HG03378 (cell line): ENCODE measurements at regions not wholly inside any gene's neighbourhood (a gene's known extent, or its start where the extent isn't known, plus 50 kb on each side); places are given as distances from the start of the nearest gene placed in this dataset.
"Not testable (repeated sequence)": the region's sequence is repeated elsewhere in the genome, so short reads cannot be mapped to it uniquely, and the experiment has no call there.

ENCODE experiments used
- ATAC-seq: cut with Tn5 transposase; IDR thresholded peaks from one replicate; pipeline ENCODE4 v1.9.1; 2021; ENCODE audit warnings: mild to moderate bottlenecking, moderate library complexity; ENCODE audit not compliant: unreplicated experiment

GRCh38 chr21:27391990-27392389 lies 425.1 kb upstream of the ADAMTS5 start:
- ATAC-seq: no peak

- ATAC-seq: no peak
Measured at GRCh38 chr21:27390384-27390783, 423.5 kb upstream of the ADAMTS5 start.

- no peak for ATAC-seq
Measured at GRCh38 chr21:27388825-27389224, 421.9 kb upstream of the ADAMTS5 start.

- ATAC-seq: no peak
Measured at GRCh38 chr21:27382404-27382803, 415.5 kb upstream of the ADAMTS5 start.

GRCh38 chr21:27380303-27380702 lies 413.4 kb upstream of the ADAMTS5 start:
- no peak for ATAC-seq

- no peak for ATAC-seq
Measured at GRCh38 chr21:27379354-27379753, 412.5 kb upstream of the ADAMTS5 start.

GRCh38 chr21:27372381-27372780 lies 405.5 kb upstream of the ADAMTS5 start:
- ATAC-seq: no peak

GRCh38 chr21:27371975-27372331 lies 405.1 kb upstream of the ADAMTS5 start:
- no peak for ATAC-seq

GRCh38 chr21:27371115-27371974 lies 404.5 kb upstream of the ADAMTS5 start:
- ATAC-seq: no peak

- ATAC-seq: no peak
Measured at GRCh38 chr21:27369978-27370571, 403.2 kb upstream of the ADAMTS5 start.

GRCh38 chr21:27369234-27369633 lies 402.3 kb upstream of the ADAMTS5 start:
- no peak for ATAC-seq

GRCh38 chr21:27366646-27367235 lies 399.9 kb upstream of the ADAMTS5 start:
- ATAC-seq: no peak

- ATAC-seq: no peak
Measured at GRCh38 chr21:27366036-27366435, 399.1 kb upstream of the ADAMTS5 start.

GRCh38 chr21:27365394-27365793 lies 398.5 kb upstream of the ADAMTS5 start:
- no peak for ATAC-seq

- no peak for ATAC-seq
Measured at GRCh38 chr21:27363719-27364477, 397.0 kb upstream of the ADAMTS5 start.

- no peak for ATAC-seq
Measured at GRCh38 chr21:27362249-27362648, 395.4 kb upstream of the ADAMTS5 start.

- no peak for ATAC-seq
Measured at GRCh38 chr21:27359141-27359540, 392.3 kb upstream of the ADAMTS5 start.

- ATAC-seq: no peak
Measured at GRCh38 chr21:27352885-27353284, 386.0 kb upstream of the ADAMTS5 start.

GRCh38 chr21:27346041-27346448 lies 379.2 kb upstream of the ADAMTS5 start:
- ATAC-seq: no peak

GRCh38 chr21:27339902-27340301 lies 373.0 kb upstream of the ADAMTS5 start:
- no peak for ATAC-seq

GRCh38 chr21:27338007-27338406 lies 371.1 kb upstream of the ADAMTS5 start:
- not testable (repeated sequence) for ATAC-seq
